Smooth muscle cell (in vitro differentiated cells): ENCODE measurements at regions not wholly inside any gene's neighbourhood (a gene's known extent, or its start where the extent isn't known, plus 50 kb on each side); places are given as distances from the start of the nearest gene placed in this dataset.
A peak's percentile ranks its signal among the peaks of the same experiment; 100 is the strongest.
"Not testable (repeated sequence)": the region's sequence is repeated elsewhere in the genome, so short reads cannot be mapped to it uniquely, and the experiment has no call there.

Source experiments
- DNase-seq: peaks from one replicate; lab custom pipeline; 2025; ENCODE audit not compliant: unreplicated experiment; lab: John Stamatoyannopoulos, UW
- H2AFZ ChIP-seq: fragments of 200-600 bp; sonication (generic); 2 replicates; pipeline ENCODE4 v1.6.0; 2016; ENCODE audit warnings: antibody characterized with exemption, low read depth, mild to moderate bottlenecking
- H3F3A ChIP-seq: fragments of 200-600 bp; sonication (generic); 2 replicates; pipeline ENCODE4 v1.6.0; 2017; ENCODE audit warnings: antibody characterized with exemption, low read depth
- H3K27ac ChIP-seq: fragments of 200-600 bp; sonication (generic); 2 replicates; pipeline ENCODE4 v1.5.1; 2016; ENCODE audit warnings: low read depth, mild to moderate bottlenecking
- H3K27me3 ChIP-seq: fragments of 200-600 bp; sonication (generic); 2 replicates; pipeline ENCODE4 v1.6.1; 2016; ENCODE audit warnings: low read depth, mild to moderate bottlenecking
- H3K36me3 ChIP-seq: fragments of 200-600 bp; sonication (generic); 2 replicates; pipeline ENCODE4 v1.5.1; 2016; ENCODE audit warnings: low read depth
- H3K4me1 ChIP-seq: fragments of 200-600 bp; sonication (generic); 2 replicates; pipeline ENCODE4 v1.5.1; 2016; ENCODE audit warnings: low read depth
- H3K4me2 ChIP-seq: fragments of 200-600 bp; sonication (generic); 2 replicates; pipeline ENCODE4 v1.6.0; 2016; ENCODE audit warnings: mild to moderate bottlenecking
- H3K4me3 ChIP-seq: fragments of 200-600 bp; sonication (generic); 2 replicates; pipeline ENCODE4 v1.5.1; 2016; ENCODE audit warnings: mild to moderate bottlenecking
- H3K79me2 ChIP-seq: fragments of 200-600 bp; sonication (generic); 2 replicates; pipeline ENCODE4 v1.6.0; 2016; ENCODE audit warnings: low read depth, mild to moderate bottlenecking
- H3K9ac ChIP-seq: fragments of 200-600 bp; sonication (generic); 2 replicates; pipeline ENCODE4 v1.6.0; 2016; ENCODE audit warnings: low read depth
- H3K9me3 ChIP-seq: fragments of 200-600 bp; sonication (generic); replicated peaks from 2 replicates; pipeline ENCODE4 v1.5.1; 2016; ENCODE audit warnings: low read depth
- H4K20me1 ChIP-seq: fragments of 200-600 bp; sonication (generic); 2 replicates; pipeline ENCODE4 v1.6.0; 2016; ENCODE audit warnings: low read depth
- WGBS: methylation state at CpG from one replicate; pipeline ENCODE4 v1.1.7; 2016; ENCODE audit warnings: low lambda C conversion rate; 5-methylcytosine and 5-hydroxymethylcytosine counted together
- TF ChIP-seq, protein P1 (sequence below): fragments of 200-600 bp; sonication (generic); IDR thresholded peaks from 2 replicates; pipeline ENCODE4 v1.5.1; 2017; ENCODE audit warnings: borderline replicate concordance, mild to moderate bottlenecking, antibody characterized with exemption; ENCODE audit not compliant: insufficient read depth, poor library complexity, severe bottlenecking

DNA sequence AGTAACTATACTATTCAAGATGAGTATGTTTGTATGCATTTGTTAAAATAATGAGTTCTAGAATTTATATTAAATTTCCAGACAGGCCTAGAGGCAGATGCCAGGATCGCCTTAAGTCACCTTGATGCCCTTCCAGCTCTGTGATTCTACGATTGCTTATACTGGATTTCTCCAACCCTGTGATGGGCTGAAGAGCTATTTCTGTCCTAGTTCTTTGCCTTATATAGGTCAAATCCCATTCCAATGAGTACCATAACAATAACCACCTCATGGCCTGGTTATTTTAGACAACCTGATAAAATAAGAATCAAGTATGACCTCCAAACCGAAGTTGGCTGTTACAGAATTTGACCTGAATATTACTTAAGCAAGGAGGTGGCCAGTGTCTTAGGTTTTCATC, 79.8 kb upstream of the BLID start:
- no peaks in the 10 kb centered on the region for H3K36me3 ChIP-seq
- H2AFZ ChIP-seq: no peak overlapping the region
- H3K4me2 ChIP-seq: peak overlapping the region; percentile 75
- TF ChIP-seq, protein P1, sequence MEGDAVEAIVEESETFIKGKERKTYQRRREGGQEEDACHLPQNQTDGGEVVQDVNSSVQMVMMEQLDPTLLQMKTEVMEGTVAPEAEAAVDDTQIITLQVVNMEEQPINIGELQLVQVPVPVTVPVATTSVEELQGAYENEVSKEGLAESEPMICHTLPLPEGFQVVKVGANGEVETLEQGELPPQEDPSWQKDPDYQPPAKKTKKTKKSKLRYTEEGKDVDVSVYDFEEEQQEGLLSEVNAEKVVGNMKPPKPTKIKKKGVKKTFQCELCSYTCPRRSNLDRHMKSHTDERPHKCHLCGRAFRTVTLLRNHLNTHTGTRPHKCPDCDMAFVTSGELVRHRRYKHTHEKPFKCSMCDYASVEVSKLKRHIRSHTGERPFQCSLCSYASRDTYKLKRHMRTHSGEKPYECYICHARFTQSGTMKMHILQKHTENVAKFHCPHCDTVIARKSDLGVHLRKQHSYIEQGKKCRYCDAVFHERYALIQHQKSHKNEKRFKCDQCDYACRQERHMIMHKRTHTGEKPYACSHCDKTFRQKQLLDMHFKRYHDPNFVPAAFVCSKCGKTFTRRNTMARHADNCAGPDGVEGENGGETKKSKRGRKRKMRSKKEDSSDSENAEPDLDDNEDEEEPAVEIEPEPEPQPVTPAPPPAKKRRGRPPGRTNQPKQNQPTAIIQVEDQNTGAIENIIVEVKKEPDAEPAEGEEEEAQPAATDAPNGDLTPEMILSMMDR: no peak
- H4K20me1 ChIP-seq: no peaks in the 10 kb centered on the region
- no peaks in the 10 kb centered on the region for H3K27me3 ChIP-seq
- peaks cover 30% of the 10 kb centered on the region for H3F3A ChIP-seq
- H3K79me2 ChIP-seq: peaks cover 55% of the 10 kb centered on the region
- H3K4me1 ChIP-seq: peaks cover 23% of the 10 kb centered on the region
- H3K4me3 ChIP-seq: no peak overlapping the region
- no peak for DNase-seq
- no peaks in the 10 kb centered on the region for H3K9me3 ChIP-seq
- peak overlapping the region; percentile 91 for H3K27ac ChIP-seq
- H3K9ac ChIP-seq: no peak overlapping the region
- 96% methylated on average over 3 of the region's 3 CpGs for WGBS

DNA sequence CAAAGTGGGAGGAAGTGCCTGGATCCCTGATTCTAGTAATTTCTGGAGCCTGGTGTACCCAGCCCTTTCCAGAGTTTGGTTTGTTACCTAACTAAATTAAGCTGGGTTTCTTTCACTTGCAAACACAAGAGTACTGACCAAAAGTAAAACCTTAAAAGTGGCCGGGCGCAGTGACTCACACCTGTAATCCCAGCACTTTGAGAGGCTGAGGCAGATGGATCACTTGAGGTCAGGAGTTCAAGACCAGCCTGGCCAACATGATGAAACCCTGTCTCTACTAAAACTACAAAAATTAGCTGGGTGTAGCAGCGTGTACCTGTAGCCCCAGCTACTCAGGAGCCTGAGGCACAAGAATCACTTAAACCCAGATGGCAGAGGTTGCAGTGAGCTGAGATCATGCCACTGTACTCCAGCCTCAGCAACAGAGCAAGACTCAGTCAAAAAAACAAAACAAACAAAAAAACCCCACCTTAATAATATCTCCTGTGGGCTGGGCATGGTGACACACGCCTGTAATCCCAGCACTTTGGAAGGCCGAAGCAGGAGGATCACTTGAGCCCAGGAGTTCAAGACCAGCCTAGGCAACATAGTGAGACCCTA, 78.0 kb upstream of the BLID start:
- not testable (repeated sequence) for H3K36me3 ChIP-seq, H3K27me3 ChIP-seq, DNase-seq, H2AFZ ChIP-seq, H4K20me1 ChIP-seq, H3K9me3 ChIP-seq, H3K4me3 ChIP-seq
- peak overlapping the region; percentile 24 for H3K9ac ChIP-seq
- 76% methylated on average over 5 of the region's 5 CpGs for WGBS
- peaks cover 27% of the 10 kb centered on the region for H3F3A ChIP-seq
- peaks cover 18% of the 10 kb centered on the region for H3K4me1 ChIP-seq
- H3K79me2 ChIP-seq: peaks cover 48% of the 10 kb centered on the region
- peak overlapping the region; percentile 38 for H3K4me2 ChIP-seq
- H3K27ac ChIP-seq: peak overlapping the region; percentile 96

DNA sequence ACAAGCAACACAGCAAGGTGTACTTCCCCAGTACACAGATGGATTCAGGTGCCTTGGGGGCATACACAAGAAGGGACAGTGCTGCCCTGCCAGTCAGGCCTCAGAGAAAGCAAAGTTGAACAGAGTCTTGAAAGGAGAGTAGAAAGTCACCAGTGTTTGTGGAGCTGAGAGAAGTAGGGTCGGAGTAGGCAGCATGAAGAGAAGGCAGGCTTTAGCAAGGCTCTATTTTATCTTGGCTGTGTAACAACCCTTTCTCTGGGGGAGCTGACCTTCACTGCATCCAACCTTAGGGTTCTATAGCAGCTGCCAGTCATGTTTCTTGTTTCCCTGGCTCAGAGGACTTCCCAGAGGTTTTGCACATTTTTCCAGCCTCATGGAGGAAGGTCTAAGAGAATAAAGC, 77.4 kb upstream of the BLID start:
- TF ChIP-seq, protein P1: no peak
- peak overlapping the region; percentile 38 for H3K4me2 ChIP-seq
- no peaks in the 10 kb centered on the region for H3K9me3 ChIP-seq
- peaks cover 32% of the 10 kb centered on the region for H3F3A ChIP-seq
- H4K20me1 ChIP-seq: no peaks in the 10 kb centered on the region
- no peak overlapping the region for H3K4me3 ChIP-seq
- no peak overlapping the region for H2AFZ ChIP-seq
- peaks cover 48% of the 10 kb centered on the region for H3K79me2 ChIP-seq
- H3K9ac ChIP-seq: peak overlapping the region; percentile 24
- peak overlapping the region; percentile 96 for H3K27ac ChIP-seq
- no peaks in the 10 kb centered on the region for H3K27me3 ChIP-seq
- 41% methylated on average over 1 of the region's 1 CpG for WGBS
- H3K4me1 ChIP-seq: peaks cover 21% of the 10 kb centered on the region
- H3K36me3 ChIP-seq: no peaks in the 10 kb centered on the region
- no peak for DNase-seq

DNA sequence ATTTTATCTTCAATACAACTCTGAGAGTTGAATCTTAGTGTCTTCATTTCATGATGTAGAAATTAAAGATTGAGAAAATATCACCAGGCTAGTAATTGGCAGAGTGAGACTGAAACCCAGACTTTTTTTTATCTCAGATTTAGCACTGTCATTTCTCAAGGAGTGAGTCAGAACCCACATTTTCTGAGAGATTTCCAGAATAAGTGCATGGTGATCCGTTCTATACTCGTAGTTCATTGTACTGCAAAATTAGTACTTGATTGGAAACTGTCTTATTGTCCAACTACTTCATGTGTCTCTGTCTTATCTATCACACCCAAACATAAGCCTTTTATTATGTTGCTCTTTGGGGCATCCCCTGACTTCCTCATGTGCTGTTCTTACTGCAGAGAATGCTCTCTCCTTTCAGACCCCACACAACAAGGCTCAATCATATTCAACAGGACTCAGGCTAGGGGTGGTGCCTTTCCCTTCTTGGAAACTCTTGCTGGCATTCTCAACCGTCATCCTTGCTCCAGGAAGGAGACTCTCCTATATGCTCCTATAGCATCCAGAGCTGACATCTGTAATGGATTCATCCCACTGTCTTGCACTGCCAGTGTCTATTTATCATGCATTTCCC, 76.7 kb upstream of the BLID start:
- no peaks in the 10 kb centered on the region for H3K9me3 ChIP-seq

More for the DNA sequence above, 76.7 kb upstream of the BLID start:
- no peak overlapping the region for H2AFZ ChIP-seq
- peaks cover 33% of the 10 kb centered on the region for H3F3A ChIP-seq
- H3K27me3 ChIP-seq: no peaks in the 10 kb centered on the region
- peaks cover 17% of the 10 kb centered on the region for H3K4me1 ChIP-seq
- 11% methylated on average over 3 of the region's 3 CpGs for WGBS
- peaks cover 48% of the 10 kb centered on the region for H3K79me2 ChIP-seq
- peak overlapping the region; percentile 96 for H3K27ac ChIP-seq
- no peak overlapping the region for H3K4me3 ChIP-seq
- H3K36me3 ChIP-seq: no peaks in the 10 kb centered on the region
- H3K4me2 ChIP-seq: peak overlapping the region; percentile 38
- H4K20me1 ChIP-seq: no peaks in the 10 kb centered on the region
- peak overlapping the region; percentile 64 for H3K9ac ChIP-seq
- TF ChIP-seq, protein P1: no peak
- DNase-seq: no peak
